BE2C (cell line): ENCODE measurements at regions not wholly inside any gene's neighbourhood (a gene's known extent, or its start where the extent isn't known, plus 50 kb on each side); places are given as distances from the start of the nearest gene placed in this dataset.

Source experiments
- DNase-seq: peaks from one replicate; pipeline ENCODE4 v3.0.0-alpha.2; 2020
- H3K27me3 ChIP-seq: fragments of 250-450 bp; sonication (Bioruptor Pico); 2 replicates; pipeline ENCODE4 v1.5.1; 2020; ENCODE audit warnings: mild to moderate bottlenecking
- H3K36me3 ChIP-seq: fragments of 250-450 bp; sonication (Bioruptor Pico); 2 replicates; pipeline ENCODE4 v1.5.1; 2020; ENCODE audit warnings: mild to moderate bottlenecking
- H3K4me1 ChIP-seq: fragments of 250-450 bp; sonication (Bioruptor Pico); 2 replicates; pipeline ENCODE4 v1.5.1; 2020
- H3K4me3 ChIP-seq: 2 replicates; pipeline ENCODE4 v1.5.1; 2011; ENCODE audit warnings: low read depth, low read length
- H3K9me3 ChIP-seq: fragments of 250-450 bp; sonication (Bioruptor Pico); 2 replicates; pipeline ENCODE4 v1.5.1; 2020
- TF ChIP-seq, protein P1 (sequence below): IDR thresholded peaks from 2 replicates; pipeline ENCODE4 v1.5.1; 2012; ENCODE audit warnings: mild to moderate bottlenecking, low read depth, low read length

DNA sequence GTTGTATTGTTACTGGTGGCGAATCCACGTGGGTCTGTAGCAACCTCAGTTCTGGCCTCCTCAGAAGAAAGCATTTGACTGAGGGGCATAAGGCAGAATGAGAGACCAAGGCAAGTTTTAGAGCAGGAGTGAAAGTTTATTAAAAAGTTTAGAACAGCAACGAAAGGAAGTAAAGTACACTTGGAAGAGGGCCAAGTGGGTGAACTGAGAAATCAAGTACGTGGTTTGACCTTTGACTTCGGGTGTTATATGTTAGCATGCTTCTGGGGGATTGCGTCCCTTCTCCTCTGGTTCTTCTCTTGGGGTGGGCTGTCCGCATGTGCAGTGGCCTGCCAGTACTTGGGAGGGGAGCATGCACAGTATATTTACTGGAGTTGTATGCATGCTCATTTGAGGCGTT, 232.7 kb upstream of the GATB start:
- TF ChIP-seq, protein P1, sequence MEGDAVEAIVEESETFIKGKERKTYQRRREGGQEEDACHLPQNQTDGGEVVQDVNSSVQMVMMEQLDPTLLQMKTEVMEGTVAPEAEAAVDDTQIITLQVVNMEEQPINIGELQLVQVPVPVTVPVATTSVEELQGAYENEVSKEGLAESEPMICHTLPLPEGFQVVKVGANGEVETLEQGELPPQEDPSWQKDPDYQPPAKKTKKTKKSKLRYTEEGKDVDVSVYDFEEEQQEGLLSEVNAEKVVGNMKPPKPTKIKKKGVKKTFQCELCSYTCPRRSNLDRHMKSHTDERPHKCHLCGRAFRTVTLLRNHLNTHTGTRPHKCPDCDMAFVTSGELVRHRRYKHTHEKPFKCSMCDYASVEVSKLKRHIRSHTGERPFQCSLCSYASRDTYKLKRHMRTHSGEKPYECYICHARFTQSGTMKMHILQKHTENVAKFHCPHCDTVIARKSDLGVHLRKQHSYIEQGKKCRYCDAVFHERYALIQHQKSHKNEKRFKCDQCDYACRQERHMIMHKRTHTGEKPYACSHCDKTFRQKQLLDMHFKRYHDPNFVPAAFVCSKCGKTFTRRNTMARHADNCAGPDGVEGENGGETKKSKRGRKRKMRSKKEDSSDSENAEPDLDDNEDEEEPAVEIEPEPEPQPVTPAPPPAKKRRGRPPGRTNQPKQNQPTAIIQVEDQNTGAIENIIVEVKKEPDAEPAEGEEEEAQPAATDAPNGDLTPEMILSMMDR = no peak
- Histone ChIP-seq H3K27me3 (no peaks in the 10 kb centered on the region), H3K4me1 (no peaks in the 10 kb centered on the region), H3K9me3 (no peaks in the 10 kb centered on the region; the same call in 1 of the 2 replicates), H3K4me3 (no peak overlapping the region), H3K36me3 (no peaks in the 10 kb centered on the region)
- DNase-seq = no peak

DNA sequence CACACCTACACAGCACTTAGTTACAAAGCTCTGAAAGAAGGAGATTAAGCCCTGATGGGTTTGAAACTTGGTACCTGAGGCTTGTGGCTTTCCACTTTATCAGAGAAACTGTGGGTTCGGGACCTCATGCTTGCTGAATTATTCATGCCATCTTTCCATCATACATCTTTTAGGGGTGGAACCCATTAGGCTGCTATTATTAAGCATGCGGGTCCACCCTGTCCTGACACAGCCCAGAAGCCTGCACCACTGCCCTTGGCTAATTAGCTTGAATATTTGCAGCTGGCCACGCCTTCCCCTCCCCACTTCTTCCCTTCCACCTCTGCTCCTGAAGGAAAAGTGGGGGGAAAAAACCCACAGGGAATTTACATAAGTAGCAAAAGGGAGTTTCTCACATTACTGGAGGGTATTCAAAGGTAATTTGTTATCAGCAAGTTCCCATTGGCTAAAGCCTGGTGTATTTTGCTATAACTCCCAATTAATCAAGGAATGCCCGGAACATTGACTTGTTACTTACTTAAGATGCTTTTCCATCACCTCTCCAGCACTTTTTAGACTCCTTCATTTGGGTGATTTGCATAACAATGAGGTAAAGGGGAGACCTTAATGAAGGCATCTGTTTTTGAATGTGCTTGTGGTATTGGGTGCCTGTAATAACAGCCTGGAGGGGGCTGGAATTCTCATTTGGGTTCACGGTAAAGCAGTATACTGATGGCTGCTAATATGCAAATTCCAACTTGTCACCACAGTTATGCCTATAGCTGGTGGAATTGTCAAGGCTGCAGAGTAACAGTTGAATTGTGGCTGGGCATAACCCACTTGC, 231.7 kb upstream of the GATB start:
- Histone ChIP-seq H3K36me3 (no peaks in the 10 kb centered on the region), H3K27me3 (no peaks in the 10 kb centered on the region), H3K4me1 (no peaks in the 10 kb centered on the region), H3K4me3 (no peak overlapping the region), H3K9me3 (no peaks in the 10 kb centered on the region; the same call in 1 of the 2 replicates)
- TF ChIP-seq, protein P1 = no peak
- no peak for DNase-seq

DNA sequence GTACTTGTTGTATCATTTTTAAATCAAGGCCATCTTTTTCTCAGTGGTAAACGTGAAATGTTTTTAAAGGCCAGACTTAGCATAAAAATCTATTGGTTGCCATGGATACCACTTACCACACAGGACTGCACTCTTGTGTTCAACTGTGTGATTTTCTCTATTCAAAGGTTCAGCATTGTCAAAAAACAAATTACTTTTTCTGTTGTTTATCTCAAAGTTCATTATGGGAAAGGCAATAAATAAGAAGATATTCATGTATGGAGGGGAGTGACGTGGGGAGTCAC, 231.0 kb upstream of the GATB start:
- Histone ChIP-seq H3K27me3 (no peaks in the 10 kb centered on the region), H3K9me3 (no peaks in the 10 kb centered on the region; the same call in 1 of the 2 replicates), H3K36me3 (no peaks in the 10 kb centered on the region), H3K4me3 (no peak overlapping the region), H3K4me1 (no peaks in the 10 kb centered on the region)
- no peak for DNase-seq
- TF ChIP-seq, protein P1 = no peak

DNA sequence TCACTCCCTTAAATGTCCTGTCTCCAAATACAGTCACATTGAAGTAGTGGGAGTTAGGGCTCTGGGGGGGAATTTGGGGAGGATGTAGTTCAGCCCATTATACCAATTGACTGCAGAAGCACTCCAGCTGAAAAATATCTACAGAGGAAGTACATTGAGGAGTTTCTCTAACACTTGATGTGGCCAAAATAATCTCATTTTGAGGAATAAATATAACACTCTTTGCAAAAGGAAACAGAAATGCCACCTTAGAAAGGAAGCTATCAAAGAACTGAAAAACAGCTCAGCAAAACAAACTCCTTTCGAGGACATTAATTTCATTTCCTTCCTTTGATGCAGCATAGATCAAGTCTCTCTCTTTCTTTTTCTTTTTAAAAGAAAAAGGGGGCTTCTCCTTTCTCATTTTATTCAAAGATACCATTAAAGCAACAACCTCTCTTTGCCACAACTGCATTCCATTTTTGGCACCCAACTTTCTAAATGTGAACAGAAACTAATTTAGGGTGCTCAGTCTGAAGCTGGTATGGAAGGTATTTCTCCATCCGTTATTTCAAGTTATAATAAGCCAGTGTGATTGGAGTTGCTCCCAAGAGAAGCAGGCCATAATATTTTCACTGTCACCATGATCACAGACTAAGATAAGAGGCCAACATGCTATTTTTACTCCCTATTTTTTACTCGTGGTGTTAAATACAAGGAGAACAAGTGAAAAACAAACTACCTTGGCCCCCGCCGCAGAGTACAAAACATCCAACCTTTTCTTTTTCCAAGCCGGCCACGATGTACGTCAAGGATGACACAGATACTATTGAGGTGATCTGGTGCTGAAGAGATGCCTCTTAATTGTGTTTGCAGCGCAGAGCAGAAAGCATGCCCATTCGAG, 230.4 kb upstream of the GATB start:
- no peaks in the 10 kb centered on the region for H3K27me3 ChIP-seq
- DNase-seq = no peak
- TF ChIP-seq, protein P1 = no peak
- H3K36me3 ChIP-seq = no peaks in the 10 kb centered on the region
- no peak overlapping the region for H3K4me3 ChIP-seq
- no peaks in the 10 kb centered on the region; the same call in 1 of the 2 replicates for H3K9me3 ChIP-seq
- H3K4me1 ChIP-seq = no peaks in the 10 kb centered on the region

DNA sequence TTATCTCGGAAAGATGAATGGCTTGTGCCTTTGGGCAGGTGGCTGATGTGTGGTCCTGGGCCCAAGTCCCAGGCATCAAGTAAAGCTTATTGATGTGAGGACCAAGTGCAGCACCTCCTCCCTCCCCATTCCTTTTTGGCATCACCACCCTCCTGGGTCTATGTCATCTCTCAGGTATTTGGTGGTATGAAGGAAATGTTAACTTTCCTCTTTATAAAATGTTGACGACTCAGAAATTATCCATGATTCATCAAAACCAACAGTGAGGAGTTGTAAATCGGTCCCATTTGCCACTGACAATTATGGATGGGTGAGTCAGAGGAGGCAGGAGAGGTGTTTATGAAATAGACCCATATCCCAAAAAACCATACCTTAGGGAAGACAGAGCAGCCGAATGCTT, 229.4 kb upstream of the GATB start:
- H3K27me3 ChIP-seq = no peaks in the 10 kb centered on the region
- TF ChIP-seq, protein P1 = no peak
- no peaks in the 10 kb centered on the region; the same call in 1 of the 2 replicates for H3K9me3 ChIP-seq
- H3K4me1 ChIP-seq = no peaks in the 10 kb centered on the region
- no peak overlapping the region for H3K4me3 ChIP-seq
- no peaks in the 10 kb centered on the region for H3K36me3 ChIP-seq
- DNase-seq = no peak

DNA sequence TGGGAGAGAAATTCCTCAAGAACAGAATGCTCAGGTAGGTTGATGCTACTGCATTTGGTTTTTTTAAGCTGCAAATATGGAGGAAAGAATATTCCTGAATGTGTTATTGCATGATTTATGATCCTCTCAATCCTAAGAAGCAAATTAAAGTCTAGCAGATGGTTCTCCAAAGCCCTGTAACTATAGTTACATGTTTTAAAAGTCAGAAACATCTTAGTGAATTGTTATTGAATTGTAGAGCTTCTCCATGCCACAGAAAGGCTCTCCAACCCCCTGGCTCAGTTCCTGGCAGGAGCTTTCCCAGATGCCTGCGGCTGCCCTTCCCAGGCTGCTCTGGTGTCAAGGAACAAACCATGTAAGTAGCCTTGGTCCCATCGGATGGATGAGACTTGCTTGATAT, 227.8 kb upstream of the GATB start:
- H3K4me1 ChIP-seq = no peaks in the 10 kb centered on the region
- no peaks in the 10 kb centered on the region for H3K36me3 ChIP-seq
- TF ChIP-seq, protein P1 = no peak
- DNase-seq = no peak
- H3K9me3 ChIP-seq = no peaks in the 10 kb centered on the region
- H3K27me3 ChIP-seq = no peaks in the 10 kb centered on the region
- no peak overlapping the region for H3K4me3 ChIP-seq
